Astrocyte of the cerebellum (primary cell): ENCODE measurements at regions not wholly inside any gene's neighbourhood (a gene's known extent, or its start where the extent isn't known, plus 50 kb on each side); places are given as distances from the start of the nearest gene placed in this dataset.
"Not testable (repeated sequence)": the region's sequence is repeated elsewhere in the genome, so short reads cannot be mapped to it uniquely, and the experiment has no call there.

Experiments
- DNase-seq: peaks from one replicate; pipeline ENCODE4 v3.0.0-alpha.2; 2011; ENCODE audit warnings: low read depth
- H3K4me3 ChIP-seq: 2 replicates; pipeline ENCODE4 v1.5.1; 2011; ENCODE audit warnings: mild to moderate bottlenecking, low read depth, low read length, moderate library complexity
- in situ Hi-C: cut with HindIII; loops from 2 replicates; pipeline ENCODE4 v1.10.0; 2017; ENCODE audit warnings: low sequenced_read_pairs
- TF ChIP-seq, protein P1 (sequence below): IDR thresholded peaks from 2 replicates; pipeline ENCODE4 v1.5.1; 2012; ENCODE audit warnings: low read length, low read depth, moderate library complexity, mild to moderate bottlenecking; ENCODE audit errors: missing control alignments

DNA sequence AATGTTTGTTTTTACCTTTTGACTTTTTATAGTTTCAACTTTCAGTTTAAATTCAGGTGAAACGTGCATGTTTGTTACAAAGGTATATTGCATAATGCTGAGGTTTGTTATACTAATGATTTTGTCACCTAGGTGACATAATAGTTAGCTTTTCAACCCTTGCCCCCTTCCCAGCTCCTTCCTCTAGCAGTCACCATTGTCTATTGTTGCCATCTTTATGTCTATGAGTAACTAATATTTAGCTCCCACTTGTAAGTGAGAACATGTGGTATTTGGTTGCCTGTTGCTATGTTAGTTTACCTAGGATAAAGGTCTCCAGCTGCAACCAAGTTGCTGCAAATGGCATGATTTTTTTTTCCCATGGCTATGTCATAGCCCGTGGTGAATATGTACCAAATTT lies 322.3 kb upstream of the SETBP1 start:
- H3K4me3 ChIP-seq = no peak overlapping the region
- in situ Hi-C loops = no loop called here
- TF ChIP-seq, protein P1, sequence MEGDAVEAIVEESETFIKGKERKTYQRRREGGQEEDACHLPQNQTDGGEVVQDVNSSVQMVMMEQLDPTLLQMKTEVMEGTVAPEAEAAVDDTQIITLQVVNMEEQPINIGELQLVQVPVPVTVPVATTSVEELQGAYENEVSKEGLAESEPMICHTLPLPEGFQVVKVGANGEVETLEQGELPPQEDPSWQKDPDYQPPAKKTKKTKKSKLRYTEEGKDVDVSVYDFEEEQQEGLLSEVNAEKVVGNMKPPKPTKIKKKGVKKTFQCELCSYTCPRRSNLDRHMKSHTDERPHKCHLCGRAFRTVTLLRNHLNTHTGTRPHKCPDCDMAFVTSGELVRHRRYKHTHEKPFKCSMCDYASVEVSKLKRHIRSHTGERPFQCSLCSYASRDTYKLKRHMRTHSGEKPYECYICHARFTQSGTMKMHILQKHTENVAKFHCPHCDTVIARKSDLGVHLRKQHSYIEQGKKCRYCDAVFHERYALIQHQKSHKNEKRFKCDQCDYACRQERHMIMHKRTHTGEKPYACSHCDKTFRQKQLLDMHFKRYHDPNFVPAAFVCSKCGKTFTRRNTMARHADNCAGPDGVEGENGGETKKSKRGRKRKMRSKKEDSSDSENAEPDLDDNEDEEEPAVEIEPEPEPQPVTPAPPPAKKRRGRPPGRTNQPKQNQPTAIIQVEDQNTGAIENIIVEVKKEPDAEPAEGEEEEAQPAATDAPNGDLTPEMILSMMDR = no peak
- no peak for DNase-seq

DNA sequence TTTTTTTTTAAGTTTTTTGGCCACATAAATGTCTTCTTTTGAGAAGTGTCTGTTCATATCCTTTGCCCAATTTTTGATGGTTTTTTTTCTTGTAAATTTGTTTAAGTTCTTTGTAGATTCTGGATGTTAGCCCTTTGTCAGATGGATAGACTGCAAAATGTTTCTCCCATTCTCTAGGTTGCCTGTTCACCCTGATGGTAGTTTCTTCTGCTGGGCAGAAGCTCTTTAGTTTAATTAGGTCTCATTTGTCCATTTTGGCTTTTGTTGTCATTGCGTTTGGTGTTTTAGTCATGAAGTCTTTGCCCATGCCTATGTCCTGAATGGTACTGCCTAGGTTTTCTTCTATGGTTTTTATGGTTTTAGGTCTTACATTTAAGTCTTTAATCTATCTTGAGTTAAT lies 320.9 kb upstream of the SETBP1 start:
- DNase-seq, in situ Hi-C loops, H3K4me3 ChIP-seq: not testable (repeated sequence)

DNA sequence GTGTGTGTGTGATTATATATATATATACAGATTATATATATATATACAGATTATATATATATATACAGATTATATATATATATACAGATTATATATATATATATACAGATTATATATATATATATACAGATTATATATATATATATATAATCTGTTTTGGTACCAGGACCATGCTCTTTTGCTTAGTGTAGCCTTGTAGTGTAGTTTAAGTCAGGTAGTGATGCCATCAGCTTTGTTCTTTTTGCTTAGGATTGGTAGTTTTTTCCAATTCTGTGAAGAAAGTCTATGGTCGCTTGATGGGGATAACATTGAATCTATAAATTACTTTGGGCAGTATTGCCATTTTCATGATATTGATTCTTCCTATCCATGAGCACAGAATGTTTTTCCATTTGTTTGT lies 318.5 kb upstream of the SETBP1 start:
- in situ Hi-C loops, H3K4me3 ChIP-seq, DNase-seq: not testable (repeated sequence)

DNA sequence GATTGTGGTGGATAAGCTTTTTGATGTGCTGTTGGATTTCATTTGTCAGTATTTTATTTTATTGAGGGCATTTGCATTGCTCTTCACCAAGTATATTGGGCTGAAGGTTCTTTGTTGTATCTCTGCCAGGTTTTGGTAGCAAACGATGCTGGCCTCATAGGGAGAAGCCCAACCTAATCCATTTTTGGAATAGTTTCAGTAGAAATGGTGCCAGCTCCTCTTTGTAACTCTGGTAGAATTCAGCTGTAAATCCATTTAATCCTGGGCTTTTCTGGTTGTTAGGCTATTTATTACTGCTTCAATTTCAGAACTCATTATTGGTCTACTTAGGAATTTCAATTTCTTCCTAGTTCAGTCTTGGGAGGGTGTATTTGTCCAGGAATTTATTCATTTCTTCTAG lies 309.8 kb upstream of the SETBP1 start:
- in situ Hi-C loops = no loop called here
- no peak overlapping the region for H3K4me3 ChIP-seq
- TF ChIP-seq, protein P1 = no peak
- DNase-seq = no peak

DNA sequence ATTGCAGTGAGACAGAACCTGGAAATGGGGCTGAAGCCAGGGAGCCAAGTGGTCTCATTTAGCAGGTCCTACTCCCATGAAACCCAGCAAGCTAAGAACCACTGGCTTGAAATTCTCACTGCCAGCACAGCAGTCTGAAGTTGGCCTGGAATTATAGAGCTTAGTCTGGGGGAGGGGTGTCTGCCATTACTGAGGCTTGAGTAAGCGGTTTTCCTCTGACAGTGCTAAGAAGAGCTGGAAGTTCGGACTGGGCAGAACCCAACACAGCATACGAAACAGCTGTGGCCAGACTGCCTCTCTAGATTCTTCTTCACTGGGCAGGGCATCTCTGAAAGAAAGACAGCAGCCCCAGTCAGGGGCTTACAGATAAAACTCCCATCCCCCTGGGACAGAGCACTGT lies 305.7 kb upstream of the SETBP1 start:
- in situ Hi-C loops = no loop called here

DNA sequence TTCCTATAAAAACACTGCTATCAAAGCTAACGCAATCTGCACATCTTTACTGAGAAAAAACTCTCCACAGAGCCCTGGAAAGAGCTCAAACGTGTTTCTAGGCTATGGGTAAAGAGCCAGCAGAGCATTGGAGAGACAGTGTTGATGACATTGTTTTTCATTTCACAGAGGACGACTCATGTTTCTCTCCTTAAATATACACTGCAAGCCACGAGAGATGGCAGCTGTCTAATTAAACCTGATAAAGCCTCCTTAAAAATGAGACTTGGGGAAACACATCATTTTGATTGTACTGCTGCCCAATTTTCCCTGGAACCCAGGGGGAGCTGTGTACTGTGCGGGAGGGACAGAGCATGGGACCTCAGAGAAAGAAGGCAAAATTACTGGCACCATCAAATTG lies 294.3 kb upstream of the SETBP1 start:
- TF ChIP-seq, protein P1 = no peak
- in situ Hi-C loops = no loop called here
- no peak overlapping the region for H3K4me3 ChIP-seq
- DNase-seq = no peak

More for the DNA sequence above, 305.7 kb upstream of the SETBP1 start:
- no peak for DNase-seq
- TF ChIP-seq, protein P1 = no peak
- no peak overlapping the region for H3K4me3 ChIP-seq

DNA sequence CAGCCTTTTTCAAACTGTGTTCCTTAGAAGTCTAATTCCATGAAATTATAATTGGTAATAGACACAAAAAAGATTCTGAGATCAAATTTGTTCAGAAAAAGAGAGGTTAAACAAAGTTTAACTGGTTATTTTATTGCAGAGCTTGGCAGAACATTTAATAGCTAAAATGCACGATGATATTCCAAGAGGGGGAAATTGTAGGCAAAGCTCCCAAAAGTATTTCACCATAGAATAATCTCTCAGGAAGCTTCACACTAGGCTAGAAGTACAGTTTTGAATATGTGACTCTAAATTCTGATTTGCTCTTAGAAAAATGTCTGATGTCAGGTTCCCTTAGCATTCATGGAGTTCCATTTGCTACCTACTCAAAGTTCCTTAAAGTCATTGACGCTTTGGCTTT lies 292.4 kb upstream of the SETBP1 start:
- TF ChIP-seq, protein P1 = no peak
- in situ Hi-C loops = no loop called here
- no peak overlapping the region for H3K4me3 ChIP-seq
- DNase-seq = no peak

DNA sequence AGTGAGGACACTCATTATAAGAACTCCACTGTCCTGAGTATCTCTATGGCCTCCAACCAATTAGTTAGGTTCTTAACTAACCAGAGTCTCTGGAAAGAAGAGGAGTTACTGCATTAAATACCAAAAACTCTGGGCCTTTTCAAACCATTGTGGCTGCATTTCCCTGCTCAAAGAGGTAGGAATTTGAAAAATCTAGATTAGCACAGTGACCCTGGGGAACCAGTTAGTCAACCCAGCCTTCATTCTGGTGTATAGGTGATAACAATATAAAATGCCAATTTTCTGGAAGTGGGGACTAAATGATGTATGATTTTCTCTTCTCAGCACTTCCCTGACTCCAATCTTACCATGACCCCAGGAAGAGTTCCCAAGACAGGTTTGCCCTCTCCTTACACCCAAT lies 287.8 kb upstream of the SETBP1 start:
- TF ChIP-seq, protein P1 = no peak
- in situ Hi-C loops = no loop called here
- DNase-seq = no peak
- H3K4me3 ChIP-seq = no peak overlapping the region
